C4-2B (cell line): ENCODE measurements at regions not wholly inside any gene's neighbourhood (a gene's known extent, or its start where the extent isn't known, plus 50 kb on each side); places are given as distances from the start of the nearest gene placed in this dataset.

Experiments
- CTCF ChIP-seq: fragments of 450-650 bp; conservative IDR thresholded peaks from 2 replicates; pipeline ENCODE4 v1.5.1; 2017; ENCODE audit warnings: mild to moderate bottlenecking
- ZFX ChIP-seq: fragments of 450-650 bp; IDR thresholded peaks from 2 replicates; pipeline ENCODE4 v1.6.1; 2017

GRCh38 chr6:141780296-141780695 is 352.4 kb upstream of the GJE1 start:
- TF ChIP-seq CTCF (no peak), ZFX (no peak)
